NCI-H2196 (cell line): ENCODE measurements at regions not wholly inside any gene's neighbourhood (a gene's known extent, or its start where the extent isn't known, plus 50 kb on each side); places are given as distances from the start of the nearest gene placed in this dataset.

ENCODE experiments used
- DNase-seq: peaks from one replicate; lab custom pipeline; 2025; ENCODE audit not compliant: unreplicated experiment; lab: John Stamatoyannopoulos, UW

DNA sequence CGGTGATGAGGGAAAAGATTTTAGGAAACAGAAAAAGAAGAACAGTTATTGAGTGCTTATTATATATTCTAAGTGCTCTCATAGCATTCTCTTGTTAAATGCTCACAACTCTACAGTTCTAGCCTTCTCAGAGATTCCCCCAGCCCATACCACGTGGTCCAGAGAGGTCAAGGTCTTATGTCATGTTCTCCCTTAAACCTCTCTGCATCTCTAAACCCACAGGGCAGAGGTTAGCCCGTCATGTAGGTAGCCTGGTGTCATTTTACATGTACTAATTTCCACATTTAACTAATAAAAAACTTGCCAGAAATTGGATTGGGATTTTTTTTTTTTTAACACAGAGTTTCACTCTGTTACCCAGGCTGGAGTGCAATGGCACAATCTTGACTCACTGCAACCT, 178.0 kb downstream of the CEMIP2 start:
- DNase-seq = no peak

DNA sequence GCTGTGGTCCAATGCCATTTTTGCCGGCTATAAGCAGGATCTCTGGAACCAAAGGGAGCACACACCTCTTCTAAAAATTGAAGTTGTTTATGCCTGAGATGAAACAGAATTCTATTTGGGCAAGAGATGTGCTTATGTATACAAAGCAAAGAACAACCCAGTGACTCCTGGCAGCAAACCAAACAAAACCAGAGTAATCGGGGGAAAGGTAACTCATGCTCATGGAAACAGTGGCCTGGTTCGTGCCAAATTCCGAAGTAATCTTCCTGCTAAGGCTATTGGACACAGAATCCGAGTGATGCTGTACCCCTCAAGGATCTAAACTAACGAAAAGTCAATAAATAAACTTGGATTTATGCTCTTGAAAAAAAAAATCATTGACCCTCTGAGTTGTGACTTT, 178.7 kb downstream of the CEMIP2 start:
- no peak for DNase-seq

DNA sequence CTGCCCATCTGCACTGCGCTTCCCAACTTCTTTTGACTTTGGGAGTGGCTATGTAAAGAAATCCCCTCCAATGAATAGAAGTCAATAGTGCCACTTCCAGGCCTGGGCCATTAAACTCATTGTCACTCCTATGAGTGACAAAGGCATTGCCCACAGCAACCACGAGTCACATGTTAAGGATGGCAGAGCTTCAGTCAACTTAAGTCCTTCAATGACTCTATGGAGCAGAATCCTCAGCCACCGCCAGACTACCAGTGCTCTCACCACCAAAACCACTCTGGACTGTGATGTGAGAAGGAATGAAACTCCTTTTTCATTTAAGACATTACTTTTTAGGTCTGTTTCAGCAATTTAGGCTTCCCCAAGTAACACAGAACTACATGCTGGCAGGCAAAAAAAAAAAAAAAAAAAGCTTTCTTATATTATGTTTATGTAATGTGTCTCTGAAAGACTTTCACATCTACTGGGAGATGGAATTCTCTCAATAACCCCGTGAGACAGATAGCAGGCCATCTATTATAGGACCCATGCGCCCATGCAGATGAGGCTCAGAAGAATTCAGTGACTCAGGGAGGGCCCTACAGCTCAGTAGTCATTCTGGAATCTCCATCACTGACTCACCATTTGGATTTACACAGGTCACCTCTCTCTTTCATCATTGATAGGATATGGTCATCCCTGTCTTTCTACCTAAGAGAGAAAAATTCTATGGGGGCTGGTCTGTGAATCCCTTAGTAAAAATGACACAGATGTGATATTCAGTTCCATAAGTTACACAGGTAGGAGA, 180.5 kb downstream of the CEMIP2 start:
- DNase-seq = no peak

DNA sequence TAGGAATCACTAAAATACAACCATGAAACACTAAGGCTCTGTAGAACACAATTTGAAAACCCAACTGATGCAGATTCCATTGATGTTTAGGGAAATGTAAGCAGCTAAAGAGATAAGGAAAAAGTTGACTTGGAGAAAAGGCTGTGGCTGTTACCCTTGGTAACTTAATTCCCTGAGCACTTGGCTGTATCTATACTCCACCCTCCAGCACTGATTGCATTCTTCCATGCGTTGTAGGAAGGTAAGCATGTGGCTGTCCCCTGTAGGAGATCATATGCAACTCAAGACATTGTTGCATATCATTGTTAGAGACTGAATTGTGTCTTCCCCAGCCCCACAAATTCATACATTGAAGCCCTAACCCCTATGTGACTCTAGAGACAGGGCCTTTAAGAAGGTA, 184.5 kb downstream of the CEMIP2 start:
- no peak for DNase-seq

DNA sequence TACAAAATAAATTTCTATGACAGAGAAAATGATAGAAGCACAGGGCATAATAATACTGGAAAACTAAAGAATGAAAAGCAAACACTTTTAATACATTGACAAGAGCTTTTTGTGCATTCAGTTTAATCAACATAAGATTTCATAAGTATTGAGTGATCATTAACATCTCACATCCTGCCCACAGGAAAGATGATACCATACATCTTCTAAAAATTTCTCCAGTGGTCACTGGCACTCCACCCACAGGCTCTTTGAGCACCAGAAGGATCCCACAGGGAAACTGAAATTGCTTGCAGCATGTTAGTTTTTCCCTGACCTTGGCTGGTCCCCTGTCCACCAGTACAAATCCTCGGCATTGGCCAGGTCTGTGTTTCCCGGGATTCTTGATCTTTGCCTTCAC, 186.0 kb downstream of the CEMIP2 start:
- no peak for DNase-seq

DNA sequence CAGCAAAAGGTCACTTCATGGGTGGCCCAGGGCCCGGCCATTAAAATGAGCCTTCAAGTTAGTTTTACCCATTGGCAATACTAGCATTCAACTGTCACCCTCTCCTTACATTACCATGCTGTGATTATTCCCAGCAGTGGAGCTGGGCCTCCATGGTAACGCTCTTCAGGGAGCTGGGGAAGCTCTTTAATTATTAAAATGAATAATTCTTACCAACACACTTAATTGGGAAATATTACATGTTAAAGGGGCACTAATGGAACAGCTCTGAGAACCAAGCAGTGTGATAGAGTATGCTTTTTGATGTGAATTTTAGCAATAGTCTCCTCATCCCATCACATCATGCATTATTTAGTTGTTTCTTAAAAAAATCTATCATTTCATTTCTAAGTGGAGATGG, 187.2 kb downstream of the CEMIP2 start:
- no peak for DNase-seq

DNA sequence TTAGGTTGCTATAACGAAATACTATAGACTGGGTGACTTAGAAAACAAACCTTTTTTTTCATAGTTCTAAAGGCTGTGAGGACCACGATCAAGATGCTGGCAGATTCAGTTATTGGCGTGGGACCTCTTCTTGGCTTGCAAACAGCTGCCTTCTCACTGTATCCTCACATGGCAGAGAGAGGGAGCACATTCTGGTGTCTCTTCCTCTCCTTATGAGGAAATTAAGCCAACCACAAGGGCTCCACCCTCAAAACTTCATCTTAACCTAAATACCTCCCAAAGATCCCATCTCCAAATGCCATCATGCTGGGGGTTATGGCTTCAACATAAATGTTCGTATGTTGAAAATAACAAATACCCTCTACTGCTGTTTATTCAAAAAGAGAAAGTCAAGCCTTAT, 197.1 kb downstream of the CEMIP2 start:
- no peak for DNase-seq

DNA sequence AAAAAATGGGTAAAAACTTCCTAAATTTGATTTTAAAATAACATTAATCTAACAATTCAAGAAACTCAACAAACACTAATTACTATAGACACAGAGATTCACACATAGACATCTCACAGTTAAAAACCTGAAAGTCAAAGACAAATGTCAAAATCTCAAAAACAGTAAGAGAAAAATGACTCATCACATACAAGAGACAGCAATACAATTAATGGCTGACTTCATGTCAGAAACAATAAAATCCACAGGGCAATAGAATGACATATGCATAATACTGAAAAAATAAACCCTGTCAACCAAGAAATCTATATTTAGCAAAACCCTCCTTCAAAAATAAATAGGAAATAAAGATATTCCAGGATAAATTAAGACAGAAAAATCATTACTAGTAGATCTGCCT, 200.4 kb downstream of the CEMIP2 start:
- no peak for DNase-seq

DNA sequence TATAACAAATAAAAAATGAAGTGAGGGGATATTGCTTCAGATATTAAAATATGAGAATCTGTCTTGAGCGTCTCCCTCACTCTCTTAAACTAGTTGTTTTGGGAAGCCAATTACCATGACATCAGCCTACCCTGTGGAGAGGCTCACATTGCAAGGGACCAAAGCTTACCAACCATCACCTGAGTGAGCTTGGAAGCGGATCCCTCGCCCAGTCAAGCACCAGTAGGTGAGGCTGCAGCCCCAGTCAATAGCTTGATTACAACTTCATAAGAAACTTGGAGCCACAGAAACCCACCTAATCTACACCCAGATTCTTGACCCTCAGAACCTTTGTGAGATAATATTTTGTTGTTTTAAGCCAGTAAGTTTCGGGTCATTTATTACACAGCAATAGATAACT, 206.2 kb downstream of the CEMIP2 start:
- no peak for DNase-seq

DNA sequence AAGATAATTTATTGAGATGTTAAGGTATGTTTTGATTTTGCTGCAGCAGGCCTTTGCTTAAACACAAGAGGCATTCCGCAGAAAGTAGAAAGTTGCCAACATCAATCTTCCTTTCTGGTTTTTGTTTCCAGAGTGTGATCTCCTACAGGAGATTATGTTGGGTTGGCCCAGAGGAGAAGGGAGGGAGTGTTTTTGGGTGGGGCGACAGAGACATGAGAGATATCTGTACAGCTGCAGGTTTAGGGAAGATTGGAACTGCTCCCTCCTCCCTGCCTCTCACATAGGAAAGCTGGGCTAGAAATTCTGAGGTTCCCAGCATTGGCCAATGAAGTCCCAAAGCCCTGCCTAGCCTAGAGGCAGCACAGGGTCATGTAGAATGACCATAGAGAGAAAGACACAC, 211.0 kb downstream of the CEMIP2 start:
- DNase-seq = no peak

DNA sequence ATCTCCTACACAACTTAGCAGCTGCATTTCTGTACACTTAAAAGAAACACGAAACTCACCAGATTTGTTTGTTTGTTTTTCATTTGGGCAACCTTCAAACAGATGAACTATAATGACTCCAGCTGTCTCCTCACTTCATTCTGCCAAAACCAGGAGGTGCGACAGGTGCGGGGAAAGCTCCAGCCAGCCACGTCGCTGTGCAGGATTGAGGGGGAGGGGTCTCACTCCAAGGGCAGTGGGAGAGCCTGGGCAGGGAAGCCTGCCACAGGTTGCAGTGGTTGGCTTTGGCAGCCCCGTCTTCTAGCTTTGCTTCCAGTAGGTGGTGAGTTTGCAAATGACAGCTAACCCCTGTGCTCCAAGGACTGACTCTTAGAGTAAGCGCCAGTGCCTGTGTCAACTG, 215.8 kb downstream of the CEMIP2 start:
- DNase-seq = no peak

DNA sequence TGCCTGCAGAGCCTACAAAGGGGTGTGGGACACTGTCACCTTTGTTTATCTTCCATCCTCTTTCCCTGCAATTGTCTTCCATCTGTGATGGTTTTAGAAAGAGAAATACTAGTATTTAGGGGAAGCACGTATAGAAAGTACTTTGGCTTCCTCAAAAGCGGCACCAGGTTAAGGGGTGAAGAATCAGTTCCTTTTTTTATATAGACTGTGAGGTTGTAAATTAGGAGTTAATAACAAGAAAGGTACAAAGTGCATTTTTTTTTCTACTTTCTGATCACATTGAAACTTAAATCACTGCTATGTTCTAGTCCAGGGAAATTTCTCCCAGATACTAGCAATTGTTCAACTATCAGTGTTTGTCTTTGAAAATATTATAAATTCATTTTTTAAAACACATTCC, 219.3 kb downstream of the CEMIP2 start:
- no peak for DNase-seq

DNA sequence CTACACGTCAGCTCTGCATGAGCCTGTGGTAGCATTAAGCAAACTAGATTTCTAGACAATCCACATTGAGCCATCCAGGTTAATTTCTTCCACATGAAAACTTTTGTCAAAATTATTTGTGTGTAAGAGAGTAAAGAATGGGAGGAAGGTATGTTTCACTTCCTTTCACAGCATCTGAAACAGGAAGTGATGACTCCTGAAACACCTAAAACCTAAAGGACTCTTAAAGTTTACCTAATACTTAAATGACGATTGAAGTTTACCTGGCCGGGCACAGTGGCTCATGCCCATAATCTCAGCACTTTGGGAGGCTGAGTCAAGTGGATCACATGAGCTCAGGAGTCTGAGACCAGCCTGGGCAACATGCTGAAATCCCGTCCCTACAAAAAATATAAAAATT, 223.8 kb downstream of the CEMIP2 start:
- no peak for DNase-seq

DNA sequence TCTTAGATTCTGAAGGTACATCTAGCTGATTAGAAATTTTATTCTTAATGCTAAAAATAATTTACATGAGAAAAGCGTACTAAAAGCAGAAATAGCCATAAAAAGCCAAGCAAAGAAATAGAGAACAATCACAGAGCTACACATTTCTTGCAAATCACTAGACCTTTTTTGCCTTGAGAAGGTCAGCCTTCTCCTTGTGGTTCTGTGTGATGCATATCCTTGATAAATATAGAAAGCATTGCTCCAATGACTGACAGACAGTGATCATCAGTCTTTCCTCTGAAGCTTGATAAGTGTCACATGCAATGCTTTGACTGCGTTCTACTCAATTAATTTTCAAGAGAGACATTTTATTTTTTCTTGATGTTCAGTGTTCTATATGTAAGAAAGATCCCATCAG, 226.9 kb downstream of the CEMIP2 start:
- DNase-seq = no peak

DNA sequence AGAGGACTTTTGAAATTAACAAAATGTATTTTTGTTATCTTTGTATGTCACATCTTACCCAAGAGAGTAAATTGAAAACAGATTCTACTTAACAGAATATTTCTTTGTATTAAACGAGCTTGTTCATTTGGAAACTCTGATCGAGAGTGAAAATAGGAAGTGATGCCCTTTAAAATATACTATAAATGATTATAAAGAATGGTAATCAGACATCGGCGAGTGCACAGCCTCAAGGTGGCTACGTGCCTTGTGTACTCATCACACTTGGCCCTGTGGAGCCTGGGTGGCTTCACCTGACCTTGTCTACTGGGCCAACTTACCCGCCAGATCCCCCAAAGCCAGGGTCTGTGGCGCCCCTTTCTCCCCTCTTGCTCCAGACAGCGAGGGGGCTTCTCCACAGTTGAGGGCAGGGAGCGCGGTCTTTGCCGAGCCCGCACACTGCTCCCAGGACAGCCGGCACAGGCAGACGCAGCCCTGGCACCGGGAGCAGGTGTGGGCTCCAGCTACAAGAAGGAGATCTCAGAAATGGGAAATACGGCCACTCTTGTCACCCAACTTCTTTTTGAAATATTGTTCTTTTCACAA, 243.2 kb downstream of the CEMIP2 start:
- no peak for DNase-seq

DNA sequence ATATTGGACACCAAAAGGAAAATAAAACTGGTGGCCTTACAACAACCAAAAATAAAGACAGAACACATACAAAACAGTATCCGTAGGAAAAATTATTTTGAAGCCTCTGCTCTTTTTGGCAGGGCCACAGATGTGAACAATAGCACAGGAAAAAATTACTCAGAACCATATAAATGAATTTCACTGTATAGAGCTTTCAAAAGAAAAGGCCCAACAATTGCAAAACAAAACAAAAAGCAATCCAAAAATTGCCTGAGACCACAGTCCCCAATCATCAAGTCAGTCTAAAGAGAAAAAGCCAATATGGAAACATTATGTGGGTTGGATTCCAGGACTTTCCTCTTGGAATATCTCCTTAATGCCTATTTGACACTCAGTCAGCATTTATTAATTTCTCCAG, 243.8 kb downstream of the CEMIP2 start:
- DNase-seq = no peak

DNA sequence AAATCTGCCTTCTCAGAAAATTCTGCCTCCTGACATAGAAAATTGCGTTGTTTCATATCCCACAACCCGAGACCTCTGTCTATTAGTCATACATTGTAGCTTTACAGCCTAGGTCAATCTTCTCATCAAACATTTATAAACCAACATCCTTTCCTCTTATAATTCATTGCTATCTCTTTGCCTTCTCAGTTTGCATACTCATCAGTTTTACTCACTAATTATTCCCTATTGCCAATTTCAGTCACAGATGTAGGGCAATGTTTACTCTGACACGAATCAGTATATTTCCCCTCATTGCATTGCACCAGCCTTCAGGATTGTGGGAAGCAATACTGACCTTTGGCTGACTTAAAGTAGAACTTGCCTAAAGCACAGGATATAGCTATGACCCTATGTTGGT, 247.2 kb downstream of the CEMIP2 start:
- no peak for DNase-seq

DNA sequence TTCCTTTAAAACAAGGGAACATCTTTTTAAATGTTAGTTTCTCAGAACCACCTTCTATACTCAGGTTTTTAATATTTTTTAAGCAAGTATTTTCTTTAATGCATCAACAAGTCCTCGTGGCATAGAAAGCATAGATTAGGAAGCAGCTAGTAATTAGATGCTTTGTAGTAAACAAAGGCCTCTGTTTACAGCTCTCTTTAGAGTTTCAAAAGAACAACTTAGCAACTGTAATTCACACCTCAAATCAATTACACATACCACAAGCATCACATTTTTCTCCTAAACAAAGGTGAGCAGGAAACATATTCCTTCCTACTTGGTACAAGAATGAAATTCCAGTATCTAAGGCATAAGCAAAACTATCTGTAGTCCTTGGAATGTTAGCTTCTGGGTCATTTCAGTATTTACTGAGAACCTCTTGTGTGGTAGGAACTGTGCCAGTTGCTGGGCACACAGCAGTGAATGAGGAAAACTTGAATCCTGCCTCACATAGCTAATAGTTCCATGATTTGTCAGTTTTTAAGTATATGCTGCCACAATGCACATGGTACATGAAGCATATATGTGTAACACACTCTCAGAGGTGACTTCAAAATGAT, 249.1 kb downstream of the CEMIP2 start:
- no peak for DNase-seq

DNA sequence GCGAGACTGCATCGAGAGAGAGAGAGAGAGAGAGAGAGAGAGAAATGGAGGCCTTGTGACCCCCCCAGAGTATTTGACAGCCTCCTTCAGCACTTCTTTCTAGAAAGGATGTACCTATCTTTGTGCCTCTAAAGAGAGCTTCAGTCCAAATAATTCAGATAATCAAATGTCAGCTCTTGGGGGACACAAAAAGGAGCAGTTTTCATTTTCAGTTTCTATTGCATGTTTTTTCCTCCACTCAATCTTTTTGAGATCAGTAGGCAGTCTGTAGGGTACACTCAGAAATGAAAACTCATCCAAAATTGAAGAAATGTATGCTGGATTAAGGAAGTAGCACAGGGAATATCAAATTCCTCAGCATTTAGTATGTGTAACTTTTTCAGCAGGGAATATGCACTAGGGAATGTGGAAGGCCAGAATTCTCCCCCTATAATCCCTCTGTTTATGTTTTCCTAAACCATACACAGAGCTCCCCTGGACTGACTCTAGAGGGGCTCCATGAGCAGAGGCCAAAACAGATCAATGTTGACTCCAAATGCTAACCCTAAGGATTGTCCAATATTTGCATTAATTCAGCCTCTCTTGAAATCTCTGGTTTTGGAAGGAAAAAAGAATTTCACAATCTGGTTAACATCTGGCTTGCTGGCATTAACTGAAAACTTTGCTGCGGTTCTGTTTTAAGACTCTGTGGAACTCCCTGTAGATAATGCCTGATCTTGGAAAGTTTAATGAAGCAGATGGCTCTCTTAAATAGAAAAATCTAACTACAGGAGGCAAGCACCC, 250.1 kb downstream of the CEMIP2 start:
- no peak for DNase-seq

DNA sequence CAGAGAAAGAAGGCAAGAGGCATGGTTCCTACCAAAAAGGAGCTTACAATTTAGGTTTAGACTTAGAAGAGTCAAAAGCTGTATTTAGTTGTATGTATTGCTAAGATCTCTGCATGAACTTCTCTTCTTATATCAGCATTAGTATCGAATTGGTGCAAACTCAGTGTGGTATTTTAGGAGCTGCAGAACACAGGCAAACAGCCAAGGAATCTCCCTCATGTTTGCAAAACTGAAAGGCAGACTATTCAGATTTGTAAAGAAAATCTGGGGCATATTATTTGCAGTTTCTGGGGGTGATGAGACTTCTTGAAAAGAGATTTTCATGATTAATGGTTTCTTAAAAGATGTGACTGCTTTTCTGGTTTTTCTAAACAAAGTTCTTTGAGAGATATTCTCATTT, 252.7 kb downstream of the CEMIP2 start:
- DNase-seq = no peak

DNA sequence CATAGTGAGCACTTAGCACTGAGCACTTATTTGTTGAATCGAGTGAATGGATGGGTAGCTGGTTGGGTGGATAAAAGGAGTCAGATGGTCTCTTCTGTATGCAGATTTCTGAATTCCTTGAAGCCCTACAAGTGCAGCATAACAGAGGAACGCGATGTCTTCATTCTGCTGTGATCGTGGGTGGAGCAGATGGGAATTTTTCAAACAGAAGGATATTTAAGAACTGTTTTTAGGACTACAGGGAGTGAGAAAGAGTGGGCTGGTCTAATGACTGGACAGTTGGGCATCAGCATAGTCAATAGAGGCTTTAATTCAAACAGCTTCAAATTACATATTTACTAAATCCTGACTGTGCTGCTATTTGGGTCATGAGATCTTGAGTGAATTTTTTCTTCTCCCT, 253.2 kb downstream of the CEMIP2 start:
- DNase-seq = no peak
